ENCODE measurements at regions not wholly inside any gene's neighbourhood (a gene's known extent, or its start where the extent isn't known, plus 50 kb on each side); places are given as distances from the start of the nearest gene placed in this dataset.
"Not testable (repeated sequence)": the region's sequence is repeated elsewhere in the genome, so short reads cannot be mapped to it uniquely, and the experiment has no call there.

DNA sequence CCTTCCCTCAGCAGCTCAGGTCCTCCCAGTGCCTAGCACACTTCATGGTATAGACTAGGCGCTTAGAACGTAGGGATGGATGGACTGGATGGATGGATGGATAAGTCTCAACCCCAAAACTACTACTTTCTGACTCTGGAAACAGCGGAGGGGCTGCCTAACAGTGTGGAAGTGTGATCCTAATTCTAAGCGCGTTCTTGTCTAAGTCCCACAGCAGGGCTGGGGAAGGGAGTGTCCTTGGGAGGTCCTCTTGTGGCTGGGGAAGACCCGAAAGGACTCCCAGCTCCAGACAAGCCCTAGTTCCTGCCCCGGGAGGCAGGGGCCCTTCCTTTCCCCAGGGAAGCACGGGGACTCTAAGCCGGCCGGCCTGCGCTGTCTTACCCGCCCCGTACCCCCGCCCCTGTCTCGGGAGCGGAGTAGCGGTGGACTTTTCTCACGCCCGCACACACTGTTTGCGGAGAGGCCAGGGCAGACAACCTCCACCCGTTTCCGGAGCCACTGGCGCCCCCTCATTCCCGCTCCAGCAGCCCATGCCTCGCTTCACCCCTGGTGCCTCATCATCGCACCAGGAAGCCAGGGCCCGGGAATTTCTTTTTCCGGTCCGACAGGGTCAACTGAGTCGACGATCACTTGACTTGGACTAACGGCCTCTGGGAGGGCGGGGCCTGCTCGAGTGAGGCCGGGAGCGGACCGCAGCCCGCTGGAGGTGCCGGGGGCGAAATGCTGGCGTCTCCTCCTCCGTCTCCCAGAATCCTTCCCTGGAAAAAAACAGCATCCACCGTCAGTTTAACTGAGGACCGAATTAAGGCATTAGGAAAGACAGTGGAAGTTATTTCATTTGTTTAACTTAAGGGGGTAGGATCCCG, 133.3 kb downstream of the TBC1D2B start:
- peak; percentile 92 for DNase-seq
- intact Hi-C loops (cut with DNase I) = no loop called here

DNA sequence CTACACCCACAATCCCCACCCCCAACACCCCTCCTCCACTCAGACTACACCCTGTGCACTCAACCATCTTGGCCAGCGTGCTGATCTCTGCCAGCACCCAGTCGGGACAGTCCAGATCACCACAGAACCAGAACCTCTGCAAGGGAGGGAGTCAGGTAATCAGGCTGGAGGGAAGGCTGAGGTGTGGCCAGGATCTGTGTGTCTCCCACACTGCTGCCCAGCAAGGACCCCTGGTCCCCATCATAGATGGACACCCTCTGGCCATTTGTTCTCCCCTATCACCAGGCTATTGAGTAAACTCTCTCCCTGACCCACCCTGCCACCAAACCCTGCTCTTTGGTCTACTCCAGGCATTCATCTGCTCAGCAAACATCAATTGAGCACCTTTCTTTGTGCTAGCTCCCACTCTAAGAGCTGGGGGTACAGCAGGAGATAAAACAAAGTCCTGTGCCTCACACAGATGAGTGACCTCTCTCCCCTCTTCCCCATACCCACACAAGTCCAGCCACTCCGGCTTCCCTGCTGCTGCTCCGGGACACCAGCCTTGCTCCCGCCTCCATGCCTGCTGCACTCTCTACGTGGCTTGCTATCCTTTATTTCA, 134.8 kb downstream of the TBC1D2B start:
- DNase-seq (no peak), ATAC-seq (ENCODE audit: poor library complexity) (no peak)
- intact Hi-C loops (cut with DNase I) = no loop called here

More for the DNA sequence above, 133.3 kb downstream of the TBC1D2B start:
- ATAC-seq (ENCODE audit: poor library complexity) = peak; percentile 96

GRCh38 chr15:77941090-77941827, 136.3 kb downstream of the TBC1D2B start:
- not testable (repeated sequence) for DNase-seq

GRCh38 chr15:77940381-77940947, 137.0 kb downstream of the TBC1D2B start:
- DNase-seq = no peak
- intact Hi-C loops (cut with DNase I) = no loop called here
- no peak for ATAC-seq (ENCODE audit: poor library complexity)

More at GRCh38 chr15:77941090-77941827, 136.3 kb downstream of the TBC1D2B start:
- ATAC-seq (ENCODE audit: poor library complexity); intact Hi-C loops (cut with DNase I): not testable (repeated sequence)

- intact Hi-C loops (cut with DNase I) = no loop called here
- no peak for ATAC-seq (ENCODE audit: poor library complexity)
- DNase-seq = no peak
Observed at GRCh38 chr15:77939851-77940250, 137.7 kb downstream of the TBC1D2B start.

GRCh38 chr15:77939026-77939425, 138.5 kb downstream of the TBC1D2B start:
- ATAC-seq (ENCODE audit: poor library complexity); intact Hi-C loops (cut with DNase I); DNase-seq: not testable (repeated sequence)

GRCh38 chr15:77938546-77938945, 139.0 kb downstream of the TBC1D2B start:
- not testable (repeated sequence) for ATAC-seq (ENCODE audit: poor library complexity)

DNA sequence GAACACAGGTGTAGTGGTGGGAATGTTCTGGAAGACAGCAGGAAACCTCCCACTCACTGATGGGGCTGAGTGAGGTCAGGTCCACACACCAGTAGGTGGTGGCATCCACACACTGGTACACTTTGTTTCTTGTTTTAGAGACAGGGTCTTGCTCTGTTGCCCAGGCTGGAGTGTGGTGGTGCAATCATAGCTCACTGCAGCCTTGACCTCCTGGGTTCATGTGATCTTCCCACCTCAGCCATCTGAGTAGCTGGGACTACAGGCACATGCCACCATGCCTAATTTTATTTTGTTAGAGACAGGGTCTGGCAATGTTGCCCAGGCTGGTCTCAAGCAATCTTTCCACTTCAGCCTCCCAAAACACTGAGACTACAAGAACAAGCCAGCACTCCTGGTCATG, 140.9 kb downstream of the TBC1D2B start:
- DNase-seq; ATAC-seq (ENCODE audit: poor library complexity); intact Hi-C loops (cut with DNase I): not testable (repeated sequence)

More at GRCh38 chr15:77938546-77938945, 139.0 kb downstream of the TBC1D2B start:
- DNase-seq; intact Hi-C loops (cut with DNase I): not testable (repeated sequence)

GRCh38 chr15:77934516-77934915, 143.0 kb downstream of the TBC1D2B start:
- ATAC-seq (ENCODE audit: poor library complexity); DNase-seq; intact Hi-C loops (cut with DNase I): not testable (repeated sequence)

DNA sequence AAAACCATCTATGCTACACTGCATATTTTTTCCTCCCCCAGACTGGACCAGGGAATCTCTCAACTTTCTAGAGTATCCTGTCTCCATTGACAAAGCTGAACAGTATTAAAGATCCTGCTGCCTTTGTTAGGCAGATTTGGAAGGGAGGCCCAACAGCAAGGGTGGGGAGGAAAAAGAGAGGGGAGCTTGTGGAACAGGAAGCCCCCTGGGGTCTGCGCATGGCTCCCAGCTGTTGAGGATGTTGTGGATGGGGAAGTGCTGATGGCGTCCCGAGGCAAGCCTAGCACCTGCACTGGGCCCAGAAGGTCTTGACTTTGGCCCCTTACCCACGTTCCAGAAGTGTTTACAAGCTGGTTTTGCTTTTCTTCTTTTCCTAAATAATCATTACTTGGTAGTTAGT, 146.6 kb downstream of the TBC1D2B start:
- DNase-seq; ATAC-seq (ENCODE audit: poor library complexity); intact Hi-C loops (cut with DNase I): not testable (repeated sequence)

GRCh38 chr15:77930490-77930889, 147.0 kb downstream of the TBC1D2B start:
- DNase-seq; ATAC-seq (ENCODE audit: poor library complexity); intact Hi-C loops (cut with DNase I): not testable (repeated sequence)

DNA sequence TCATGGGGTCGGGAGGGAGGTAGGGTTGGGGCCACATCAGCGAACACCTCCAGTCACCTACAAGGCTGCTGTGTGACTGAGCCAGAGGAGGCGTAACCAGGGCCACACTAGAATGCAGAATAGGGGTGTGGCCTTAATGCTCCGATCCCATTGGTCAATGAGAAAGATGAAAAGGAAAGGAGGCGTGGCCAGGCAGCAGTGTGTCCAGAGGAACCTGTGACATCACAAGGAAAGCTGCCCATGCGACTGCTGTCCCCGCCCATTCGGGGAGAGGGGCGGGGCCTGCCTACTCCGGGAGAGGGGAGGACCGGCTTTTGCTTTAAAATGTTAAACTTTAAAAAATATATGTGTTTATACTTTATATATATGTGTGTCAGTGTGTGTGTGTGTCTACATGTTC, 150.7 kb downstream of the TBC1D2B start:
- DNase-seq; ATAC-seq (ENCODE audit: poor library complexity); intact Hi-C loops (cut with DNase I): not testable (repeated sequence)

DNA sequence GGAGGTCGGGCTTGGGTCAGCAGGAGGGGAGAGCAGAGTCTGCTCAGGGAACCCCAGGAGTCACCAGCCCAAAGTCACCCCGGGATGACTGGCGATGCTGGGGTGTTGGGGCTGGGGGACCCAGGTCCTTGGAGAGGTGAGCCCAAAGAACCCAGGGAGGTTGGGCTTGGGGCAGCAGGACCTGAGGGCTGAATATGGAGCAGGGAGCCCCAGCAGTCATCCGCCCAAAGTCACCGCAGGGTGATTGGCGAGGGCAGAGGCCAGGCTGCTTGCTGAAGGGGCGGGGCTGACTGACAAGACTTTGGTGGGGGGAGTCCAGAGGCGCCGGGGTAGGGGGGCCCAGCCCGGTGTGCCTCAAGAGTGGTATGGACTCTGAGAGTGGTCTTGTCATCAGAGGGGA, 151.2 kb downstream of the TBC1D2B start:
- ATAC-seq (ENCODE audit: poor library complexity); DNase-seq; intact Hi-C loops (cut with DNase I): not testable (repeated sequence)

GRCh38 chr15:77925101-77925500, 152.4 kb downstream of the TBC1D2B start:
- ATAC-seq (ENCODE audit: poor library complexity); intact Hi-C loops (cut with DNase I); DNase-seq: not testable (repeated sequence)

GRCh38 chr15:77921664-77922063, 155.8 kb downstream of the TBC1D2B start:
- no peak for ATAC-seq (ENCODE audit: poor library complexity)
- intact Hi-C loops (cut with DNase I) = no loop called here
- no peak for DNase-seq

DNA sequence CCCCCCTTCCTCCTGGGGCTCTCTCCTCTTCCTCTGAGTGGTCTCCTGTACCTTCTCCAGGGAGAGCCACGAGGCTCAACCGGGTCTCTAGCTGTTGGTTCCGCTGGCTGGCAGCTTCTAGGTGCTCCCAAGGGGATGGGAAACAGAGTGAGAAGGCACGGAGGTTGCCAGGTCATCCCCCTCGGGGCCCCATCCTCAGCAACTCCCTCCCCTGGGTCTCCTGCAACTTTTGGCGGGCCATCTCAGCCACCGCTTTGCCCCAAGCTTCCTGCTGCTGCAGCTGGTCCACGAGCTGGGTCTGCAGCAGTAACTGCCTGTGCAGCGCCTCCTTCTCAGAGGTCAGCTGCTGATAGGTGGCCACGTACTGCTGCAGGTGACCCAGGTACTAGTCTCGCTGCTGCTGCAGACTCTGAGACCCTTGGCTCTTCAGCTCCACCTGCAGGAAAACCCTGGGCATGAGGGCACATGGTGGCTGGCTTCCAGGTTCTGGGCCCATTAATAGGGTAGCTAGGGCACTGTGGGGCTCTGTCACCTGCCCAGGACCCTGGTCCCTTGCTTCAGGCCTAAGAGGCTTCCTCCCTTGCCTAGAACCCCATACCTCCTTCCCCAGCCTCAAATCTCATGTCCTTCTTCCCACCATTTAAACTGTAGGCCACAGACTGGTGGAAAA, 160.4 kb downstream of the TBC1D2B start:
- DNase-seq = peak; percentile 10
- intact Hi-C loops (cut with DNase I); ATAC-seq (ENCODE audit: poor library complexity): not testable (repeated sequence)

- DNase-seq; intact Hi-C loops (cut with DNase I); ATAC-seq (ENCODE audit: poor library complexity): not testable (repeated sequence)
Observed at GRCh38 chr15:77915961-77916330, 161.6 kb downstream of the TBC1D2B start.
